Daoy (cell line): ENCODE measurements at regions not wholly inside any gene's neighbourhood (a gene's known extent, or its start where the extent isn't known, plus 50 kb on each side); places are given as distances from the start of the nearest gene placed in this dataset.
"Not testable (repeated sequence)": the region's sequence is repeated elsewhere in the genome, so short reads cannot be mapped to it uniquely, and the experiment has no call there.

Source experiments
- DNase-seq: peaks from one replicate; pipeline ENCODE4 v3.0.0-alpha.2; 2015; ENCODE audit warnings: low read depth

DNA sequence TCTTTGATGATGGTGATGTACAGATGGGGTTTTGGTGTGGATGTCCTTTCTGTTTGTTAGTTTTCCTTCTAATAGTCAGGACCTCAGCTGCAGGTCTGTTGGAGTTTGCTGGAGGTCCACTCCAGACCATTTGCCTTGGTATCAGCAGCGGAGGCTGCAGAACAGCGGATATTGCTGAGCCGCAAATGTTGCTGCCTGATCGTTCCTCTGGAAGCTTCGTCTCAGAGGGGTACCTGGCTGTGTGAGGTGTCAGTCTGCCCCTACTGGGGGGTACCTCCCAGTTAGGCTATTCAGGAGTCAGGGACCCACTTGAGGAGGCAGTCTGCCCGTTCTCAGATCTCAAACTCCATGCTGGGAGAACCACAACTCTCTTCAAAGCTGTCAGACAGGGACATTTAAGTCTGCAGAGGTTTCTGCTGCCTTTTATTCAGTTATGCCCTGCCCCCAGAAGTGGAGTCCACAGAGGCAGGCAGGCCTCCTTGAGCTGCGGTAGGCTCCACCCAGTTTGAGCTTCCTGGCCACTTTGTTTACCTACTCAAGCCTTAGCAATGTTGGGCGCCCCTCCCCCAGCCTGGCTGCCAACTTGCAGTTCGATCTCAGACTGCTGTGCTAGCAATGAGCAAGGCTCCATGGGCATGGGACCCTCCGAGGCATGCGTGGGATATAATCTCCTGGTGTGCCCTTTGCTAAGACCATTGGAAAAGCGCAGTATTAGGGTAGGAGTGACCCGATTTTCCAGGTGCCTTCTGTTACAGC is 264.5 kb downstream of the MATN1 start:
- DNase-seq: not testable (repeated sequence)

- no peak for DNase-seq
Observed at GRCh38 chr1:30452925-30453324, 270.5 kb downstream of the MATN1 start.

GRCh38 chr1:30452170-30452569 is 271.2 kb downstream of the MATN1 start:
- no peak for DNase-seq

DNA sequence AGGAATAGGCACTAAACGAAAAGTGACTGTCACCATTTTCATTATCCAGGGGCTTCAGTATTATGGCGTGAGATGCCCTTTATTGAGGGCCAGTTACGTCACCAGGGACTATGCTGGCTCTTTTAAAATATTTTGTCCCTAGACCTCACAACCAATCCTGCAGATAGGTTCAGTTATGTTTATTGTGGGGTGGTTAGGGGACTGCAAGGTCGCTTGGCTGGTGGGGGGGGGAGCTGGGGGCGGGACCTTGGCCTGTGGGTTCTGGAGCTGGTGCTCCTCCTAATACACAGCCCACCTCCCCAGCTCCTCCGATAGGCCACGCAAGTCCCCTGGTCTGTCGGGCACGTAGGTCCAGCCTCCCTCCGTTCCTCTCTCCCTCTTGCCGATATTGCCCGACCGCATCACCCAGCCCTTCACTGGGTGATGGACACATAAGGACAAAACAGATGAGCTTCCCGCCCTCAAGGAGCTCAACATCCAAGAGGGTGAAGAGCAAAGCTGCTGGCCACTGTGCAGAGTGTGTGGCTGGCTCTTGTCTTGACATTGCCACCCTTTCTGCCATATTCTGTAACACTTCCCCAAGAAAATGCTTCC is 271.8 kb downstream of the MATN1 start:
- no peak for DNase-seq

DNA sequence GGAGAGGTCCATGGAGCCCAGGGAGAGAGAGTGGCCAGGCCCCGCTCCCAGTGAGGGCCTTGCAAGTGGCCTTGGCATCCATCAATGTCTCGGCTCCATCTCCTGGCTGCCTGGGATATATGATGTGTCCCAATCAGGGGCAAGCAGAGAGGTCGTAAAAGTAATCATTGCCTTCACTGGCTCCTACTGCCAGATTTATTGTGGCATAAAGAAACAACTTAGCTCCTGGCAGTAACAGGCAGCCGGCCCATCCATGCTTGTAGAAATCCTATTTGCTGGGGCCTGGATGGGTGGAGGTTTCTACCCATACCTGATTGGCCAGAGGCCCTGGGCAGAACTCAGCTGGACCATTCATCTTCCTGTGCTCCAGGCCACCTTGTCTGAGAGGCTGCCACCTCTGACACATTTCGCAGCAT is 272.6 kb downstream of the MATN1 start:
- DNase-seq: no peak

GRCh38 chr1:30450148-30450817 is 273.1 kb downstream of the MATN1 start:
- no peak for DNase-seq

GRCh38 chr1:30449428-30450147 is 273.8 kb downstream of the MATN1 start:
- DNase-seq: no peak

DNA sequence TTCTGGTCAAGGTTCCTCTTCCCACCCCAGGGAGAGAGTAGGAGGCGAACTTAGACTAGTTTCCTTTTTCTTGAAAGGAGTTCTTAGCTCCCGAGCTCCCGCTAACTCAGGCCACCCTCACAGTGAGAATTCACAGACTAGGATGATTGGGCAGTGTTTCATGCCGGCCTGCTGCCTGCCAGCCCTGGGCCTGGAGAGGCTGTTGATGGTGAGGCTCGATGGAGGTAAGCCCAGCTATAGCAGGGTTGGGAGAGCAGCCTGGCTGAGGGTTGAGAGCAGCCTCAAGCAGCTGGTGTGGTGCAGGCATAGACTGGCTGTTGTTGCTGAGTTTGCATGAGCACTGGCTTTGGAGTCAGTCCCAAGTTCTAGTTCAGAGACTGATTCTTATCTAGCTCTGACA is 274.4 kb downstream of the MATN1 start:
- no peak for DNase-seq

DNA sequence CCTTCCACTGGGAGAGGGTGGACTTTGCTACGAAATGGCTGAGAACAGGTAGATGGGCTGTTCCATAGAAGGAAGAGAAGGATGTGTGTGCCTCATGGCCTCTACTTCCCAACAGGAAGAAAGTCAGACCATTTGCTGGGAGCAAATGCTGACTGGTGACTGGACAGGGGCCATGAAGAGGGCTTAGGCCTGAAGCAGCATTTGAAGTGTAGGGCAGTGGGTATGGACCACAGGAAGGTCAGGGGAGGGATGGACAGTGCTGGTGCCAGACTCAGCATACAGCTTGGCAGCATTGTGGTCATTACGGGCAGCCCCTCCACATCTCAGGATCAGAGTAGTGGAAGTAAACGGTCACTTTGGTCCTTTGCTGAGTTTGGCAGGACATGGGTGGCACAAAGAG is 275.7 kb downstream of the MATN1 start:
- DNase-seq: no peak

GRCh38 chr1:30447080-30447479 is 276.3 kb downstream of the MATN1 start:
- no peak for DNase-seq

DNA sequence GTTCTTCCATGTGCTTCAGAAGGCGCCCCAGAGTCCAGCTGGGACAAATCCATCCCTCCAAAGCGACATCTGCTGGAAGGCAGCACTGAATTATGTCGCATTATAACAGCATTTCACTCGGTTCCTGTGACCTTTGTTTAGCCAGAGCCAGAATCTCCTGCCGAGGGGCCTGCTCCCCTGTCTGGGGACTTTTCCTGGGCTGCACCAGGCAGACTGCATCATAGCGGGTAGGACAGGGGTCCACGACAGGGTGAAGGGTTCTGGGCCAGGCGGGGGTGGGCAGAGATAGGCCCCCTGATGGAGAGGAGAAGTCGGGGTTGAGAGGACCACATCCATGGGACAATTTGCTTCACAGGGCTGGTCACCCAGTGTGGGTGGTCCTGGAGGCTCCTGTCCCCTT is 276.9 kb downstream of the MATN1 start:
- no peak for DNase-seq

DNA sequence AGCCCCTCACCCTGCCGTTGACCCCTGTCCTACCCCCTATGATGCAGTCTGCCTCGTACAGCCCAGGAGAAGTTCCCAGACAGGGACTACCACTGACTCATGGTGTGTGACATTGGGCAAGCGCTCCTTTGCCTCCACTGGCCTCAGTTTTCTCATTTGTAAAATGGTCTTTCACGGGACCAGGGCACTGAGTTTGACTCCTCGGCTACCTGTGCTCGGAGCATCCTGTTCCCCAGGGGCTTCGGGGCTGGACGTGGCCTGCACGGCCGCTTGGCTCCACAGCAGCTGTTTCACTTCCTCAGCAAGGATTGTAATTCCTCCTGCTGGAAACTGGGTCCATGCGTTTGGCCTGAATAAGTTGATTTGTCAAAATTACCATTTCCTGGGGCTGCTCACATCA is 277.3 kb downstream of the MATN1 start:
- DNase-seq: no peak

DNA sequence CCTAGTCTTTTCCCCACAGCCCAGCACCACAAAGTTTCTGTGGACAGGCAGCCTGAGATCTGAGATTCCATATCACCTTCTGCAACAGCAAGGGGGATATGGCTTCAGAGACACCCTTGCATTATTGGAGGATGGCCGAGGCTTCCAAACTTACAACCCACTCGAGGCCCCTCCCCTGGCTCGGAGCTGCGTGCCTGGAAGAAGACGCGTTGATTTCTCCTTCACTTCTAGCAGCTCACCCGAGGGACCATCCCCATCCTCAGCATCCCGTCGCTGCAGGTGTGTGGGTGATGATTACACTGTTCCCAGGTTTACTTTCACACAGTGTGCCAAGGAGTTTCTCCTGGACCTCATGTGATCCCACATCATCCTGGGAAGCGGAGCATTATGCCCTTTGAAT is 277.9 kb downstream of the MATN1 start:
- no peak for DNase-seq

GRCh38 chr1:30444850-30445249 is 278.5 kb downstream of the MATN1 start:
- DNase-seq: peak; percentile 23

DNA sequence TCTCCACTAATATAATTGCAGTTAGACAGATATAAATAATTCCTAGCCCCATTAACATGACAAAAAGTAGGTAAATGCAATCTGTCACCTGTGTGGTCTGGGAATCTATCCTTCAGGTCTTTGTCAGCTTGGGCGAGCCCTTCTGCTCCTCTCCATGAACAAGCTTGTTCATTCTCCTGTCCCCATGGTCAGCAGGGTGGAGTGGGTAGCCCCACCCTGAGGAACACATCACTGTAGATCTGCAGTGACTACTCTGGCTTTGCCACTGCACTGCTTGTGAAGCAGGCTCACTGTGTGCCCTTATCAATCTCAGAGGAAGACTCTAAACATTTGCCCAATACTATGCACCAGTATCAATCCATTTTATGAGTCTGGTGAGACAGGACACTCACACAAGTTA is 279.0 kb downstream of the MATN1 start:
- no peak for DNase-seq

DNA sequence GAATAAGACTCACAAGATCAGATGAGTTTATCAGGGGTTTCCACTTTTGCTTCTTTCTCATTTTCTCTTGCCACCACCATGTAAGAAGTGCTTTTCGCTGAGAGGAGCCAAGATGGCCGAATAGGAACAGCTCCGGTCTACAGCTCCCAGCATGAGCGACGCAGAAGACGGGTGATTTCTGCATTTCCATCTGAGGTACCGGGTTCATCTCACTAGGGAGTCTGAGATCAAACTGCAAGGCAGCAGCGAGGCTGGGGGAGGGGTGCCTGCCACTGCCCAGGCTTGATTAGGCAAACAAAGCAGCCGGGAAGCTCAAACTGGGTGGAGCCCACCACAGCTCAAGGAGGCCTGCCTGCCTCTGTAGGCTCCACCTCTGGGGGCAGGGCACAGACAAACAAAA is 285.1 kb downstream of the MATN1 start:
- not testable (repeated sequence) for DNase-seq

GRCh38 chr1:30437059-30437576 is 286.3 kb downstream of the MATN1 start:
- DNase-seq: no peak

GRCh38 chr1:30427545-30427944 is 295.8 kb downstream of the MATN1 start:
- no peak for DNase-seq

GRCh38 chr1:30425046-30425445 is 298.3 kb downstream of the MATN1 start:
- no peak for DNase-seq

GRCh38 chr1:30423570-30423969 is 299.8 kb downstream of the MATN1 start:
- DNase-seq: no peak

GRCh38 chr1:30422251-30422650 is 301.1 kb downstream of the MATN1 start:
- no peak for DNase-seq

DNA sequence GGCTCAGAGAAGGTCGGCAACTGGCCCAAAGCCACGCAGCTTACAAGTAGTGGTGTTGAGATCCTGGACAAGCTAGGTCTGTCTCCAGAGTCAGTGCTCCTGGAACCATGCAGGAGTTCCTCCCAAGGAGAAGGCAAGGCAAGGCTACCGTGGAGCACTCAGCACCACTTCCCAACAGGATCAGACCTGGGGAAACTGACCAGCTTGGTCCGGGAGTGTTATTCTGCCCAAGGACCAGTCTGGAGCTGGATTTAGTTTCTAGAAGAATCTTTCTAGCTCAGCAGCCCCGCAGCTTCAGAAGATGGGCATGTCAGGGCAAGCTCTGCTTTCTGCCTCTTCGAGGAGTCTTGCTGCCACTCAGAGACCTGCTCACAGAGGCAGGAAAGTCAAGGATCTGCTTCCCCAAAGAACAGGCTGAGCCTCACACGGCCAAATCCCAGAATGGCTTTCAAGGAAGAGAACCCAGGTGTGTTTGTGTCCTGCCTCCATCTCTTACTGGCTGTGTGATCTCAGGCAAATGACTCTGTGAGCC is 302.8 kb downstream of the MATN1 start:
- no peak for DNase-seq
